H1 (cell line): ENCODE measurements at regions not wholly inside any gene's neighbourhood (a gene's known extent, or its start where the extent isn't known, plus 50 kb on each side); places are given as distances from the start of the nearest gene placed in this dataset.

ENCODE experiments used
- CTCF ChIA-PET: fragments of 300-600 bp; sonication (Branson Sonifier 250); formaldehyde crosslinking; loops from one replicate; lab custom pipeline; 2021; ENCODE audit not compliant: partially characterized antibody; lab: Charles Lee
- POLR2A ChIA-PET: fragments of 300-600 bp; sonication (Branson Sonifier 250); formaldehyde crosslinking; loops from one replicate; lab custom pipeline; 2021; ENCODE audit warnings: inconsistent platforms; ENCODE audit not compliant: partially characterized antibody; lab: Charles Lee
- DNase-seq, 2 experiments: peaks; one replicate each; pipeline versions ENCODE4 v3.0.0 to v3.0.0-alpha.2; 2010 to 2022; ENCODE audit warnings: low spot score in 2 of 2, low read depth in 1 of 2, mixed read lengths in 1 of 2
- FAIRE-seq: peaks from 2 replicates; lab custom pipeline; 2011; peaks lifted over from hg19 to GRCh38; lab: Jason Lieb, UNC
- H2AFZ ChIP-seq: 2 replicates; pipeline ENCODE4 v1.8.1; 2012; ENCODE audit warnings: low read length, inconsistent platforms
- H2AK5ac ChIP-seq: 2 replicates; pipeline ENCODE4 v1.6.1; 2013; ENCODE audit warnings: low read depth, low read length
- H2BK120ac ChIP-seq: replicated peaks from 2 replicates; pipeline ENCODE3; 2013; ENCODE audit warnings: low read depth, low read length, inconsistent platforms
- H2BK12ac ChIP-seq: 2 replicates; pipeline ENCODE4 v1.6.1; 2013; ENCODE audit warnings: low read depth, low read length
- H2BK15ac ChIP-seq: 2 replicates; pipeline ENCODE4 v1.6.1; 2013; ENCODE audit warnings: low read length
- H2BK20ac ChIP-seq: 2 replicates; pipeline ENCODE4 v1.6.1; 2013; ENCODE audit warnings: low read length
- H2BK5ac ChIP-seq: 2 replicates; pipeline ENCODE4 v1.6.1; 2013; ENCODE audit warnings: low read depth, low read length
- H3K14ac ChIP-seq: 2 replicates; pipeline ENCODE4 v1.6.1; 2013; ENCODE audit warnings: inconsistent platforms; ENCODE audit not compliant: insufficient read length
- H3K18ac ChIP-seq: 2 replicates; pipeline ENCODE4 v1.6.1; 2013; ENCODE audit warnings: low read length; ENCODE audit errors: extremely low read depth
- H3K23ac ChIP-seq: 2 replicates; pipeline ENCODE4 v1.6.1; 2013; ENCODE audit warnings: inconsistent platforms; ENCODE audit not compliant: insufficient read length
- H3K23me2 ChIP-seq: 2 replicates; pipeline ENCODE4 v1.6.1; 2013; ENCODE audit warnings: low read depth, low read length
- H3K27ac ChIP-seq: 2 replicates; pipeline ENCODE4 v1.6.1; 2011; ENCODE audit warnings: low read depth, low read length, inconsistent platforms
- H3K27me3 ChIP-seq, 4 experiments: replicated peaks in 1 of 4; 1 replicate in 1 of 4; 2 replicates in 3 of 4; pipeline versions ENCODE4 v1.6.1 to v1.8.1; 2011 to 2013; ENCODE audit warnings: low read length in 3 of 4, mild to moderate bottlenecking in 3 of 4, inconsistent platforms in 2 of 4, mixed read lengths in 2 of 4, moderate library complexity in 1 of 4; ENCODE audit not compliant: control insufficient read depth in 3 of 4, insufficient read depth in 3 of 4; ENCODE audit errors: extremely low read depth in 1 of 4
- H3K36me3 ChIP-seq, 4 experiments: 2 replicates each; pipeline versions ENCODE4 v1.6.1 to v1.8.1; 2011 to 2013; ENCODE audit warnings: mild to moderate bottlenecking in 4 of 4, low read length in 3 of 4, moderate library complexity in 2 of 4, control low read depth in 1 of 4, inconsistent platforms in 1 of 4; ENCODE audit not compliant: insufficient read depth in 4 of 4, control insufficient read depth in 2 of 4
- H3K4ac ChIP-seq: replicated peaks from 2 replicates; pipeline ENCODE3; 2013; ENCODE audit warnings: low read length, low read depth, mixed read lengths, inconsistent platforms; ENCODE audit not compliant: insufficient read length
- H3K4me1 ChIP-seq, 4 experiments: replicated peaks in 1 of 4; 1 replicate in 1 of 4; 2 replicates in 3 of 4; pipeline versions ENCODE4 v1.6.1 to v1.8.1; 2011 to 2013; ENCODE audit warnings: low read length in 3 of 4, inconsistent platforms in 2 of 4, mixed read lengths in 1 of 4; ENCODE audit not compliant: insufficient read depth in 4 of 4, control insufficient read depth in 3 of 4
- H3K4me2 ChIP-seq, 2 experiments: 2 replicates each; pipeline versions ENCODE4 v1.6.1 to v1.8.1; 2011 to 2013; ENCODE audit warnings: low read depth in 2 of 2, low read length in 2 of 2, control low read depth in 1 of 2, inconsistent platforms in 1 of 2, mild to moderate bottlenecking in 1 of 2; ENCODE audit not compliant: insufficient read depth in 1 of 2
- H3K4me3 ChIP-seq, 4 experiments: fragments of 200-600, 300-600 bp in 1 of 4; sonication (generic), shearing (Covaris generic), sonication (Bioruptor Twin) in 1 of 4; 2 replicates each; pipeline versions ENCODE4 v1.5.1 to v1.8.1; 2011 to 2016; ENCODE audit warnings: low read length in 4 of 4, low read depth in 3 of 4, control low read depth in 2 of 4, inconsistent platforms in 2 of 4, mild to moderate bottlenecking in 2 of 4, mixed read lengths in 1 of 4, moderate library complexity in 1 of 4; ENCODE audit not compliant: insufficient read depth in 2 of 4; ENCODE audit errors: extremely low read depth in 1 of 4
- H3K56ac ChIP-seq: replicated peaks from 2 replicates; pipeline ENCODE3; 2013; ENCODE audit warnings: low read depth, mild to moderate bottlenecking, mixed read lengths, low read length, inconsistent platforms; ENCODE audit not compliant: insufficient read length
- H3K79me1 ChIP-seq: 2 replicates; pipeline ENCODE4 v1.6.1; 2013; ENCODE audit warnings: low read depth, low read length, control low read depth
- H3K79me2 ChIP-seq, 2 experiments: 2 replicates each; pipeline versions ENCODE4 v1.6.1 to v1.8.1; 2012 to 2013; ENCODE audit warnings: low read length in 2 of 2, mild to moderate bottlenecking in 2 of 2, inconsistent platforms in 1 of 2; ENCODE audit not compliant: insufficient read depth in 2 of 2, control insufficient read depth in 1 of 2
- H3K9ac ChIP-seq, 4 experiments: replicated peaks in 1 of 4; 1 replicate in 1 of 4; 2 replicates in 3 of 4; pipeline versions ENCODE4 v1.6.1 to v1.8.1; 2011 to 2013; ENCODE audit warnings: low read depth in 3 of 4, low read length in 3 of 4, control low read depth in 2 of 4, mild to moderate bottlenecking in 2 of 4, moderate library complexity in 2 of 4, inconsistent platforms in 1 of 4; ENCODE audit errors: extremely low read depth in 1 of 4
- H3K9me3 ChIP-seq, 2 experiments: 2 replicates each; pipeline versions ENCODE4 v1.6.1 to v1.8.1; 2012 to 2013; ENCODE audit warnings: mild to moderate bottlenecking in 2 of 2, moderate library complexity in 2 of 2, control low read depth in 1 of 2, inconsistent platforms in 1 of 2, low read depth in 1 of 2, low read length in 1 of 2, mixed read lengths in 1 of 2; ENCODE audit not compliant: insufficient read depth in 2 of 2
- H4K20me1 ChIP-seq, 2 experiments: replicated peaks in 1 of 2; 2 replicates each; pipeline versions ENCODE3 to v1.8.1; 2011 to 2013; ENCODE audit warnings: inconsistent platforms in 2 of 2, low read length in 2 of 2, mild to moderate bottlenecking in 1 of 2; ENCODE audit not compliant: insufficient read depth in 2 of 2, control insufficient read depth in 1 of 2
- H4K5ac ChIP-seq: 2 replicates; pipeline ENCODE4 v1.6.1; 2013; ENCODE audit warnings: low read length, low read depth, mixed read lengths, inconsistent platforms; ENCODE audit not compliant: insufficient read length
- H4K8ac ChIP-seq: 2 replicates; pipeline ENCODE4 v1.8.0; 2013; ENCODE audit warnings: mild to moderate bottlenecking, moderate library complexity, low read length, inconsistent platforms; ENCODE audit not compliant: insufficient read depth; ENCODE audit errors: extremely low read depth
- H4K91ac ChIP-seq: replicated peaks from 2 replicates; pipeline ENCODE3; 2013; ENCODE audit warnings: low read length, mixed read lengths, inconsistent platforms; ENCODE audit not compliant: insufficient read length
- CEBPB ChIP-seq: IDR thresholded peaks from 2 replicates; pipeline ENCODE4 v1.6.1; 2012; ENCODE audit warnings: low read depth, low read length
- EP300 ChIP-seq, 2 experiments: IDR thresholded peaks; 1 replicate in 1 of 2; 2 replicates in 1 of 2; pipeline ENCODE4 v1.6.1; 2011 to 2012; ENCODE audit warnings: low read depth in 2 of 2, low read length in 2 of 2, mild to moderate bottlenecking in 2 of 2, borderline replicate concordance in 1 of 2, inconsistent platforms in 1 of 2, moderate library complexity in 1 of 2
- NRF1 ChIP-seq: IDR thresholded peaks from 2 replicates; pipeline ENCODE4 v1.6.1; 2011; ENCODE audit warnings: mild to moderate bottlenecking, low read depth, low read length, improper control_type of control experiment
- SAP30 ChIP-seq: fragments of 300-600 bp; sonication (generic); IDR thresholded peaks from 2 replicates; pipeline ENCODE4 v1.7.1; 2012; ENCODE audit warnings: low read length, moderate library complexity, mild to moderate bottlenecking, inconsistent platforms; ENCODE audit not compliant: insufficient read depth, insufficient replicate concordance
- WGBS, 2 experiments: shearing (Covaris generic) in 1 of 2; methylation state at CpG; one replicate each; pipeline versions ENCODE4 v1.1.6 to v1.1.7; 2013 to 2015; ENCODE audit warnings: low lambda C conversion rate in 2 of 2, mixed read lengths in 2 of 2, inconsistent platforms in 1 of 2, low coverage in 1 of 2, missing lambda C conversion rate in 1 of 2; ENCODE audit not compliant: insufficient replicate concordance in 2 of 2, insufficient coverage in 1 of 2, insufficient read length in 1 of 2; ENCODE audit errors: extremely low coverage in 1 of 2, missing lambda C conversion rate in 1 of 2; 5-methylcytosine and 5-hydroxymethylcytosine counted together

DNA sequence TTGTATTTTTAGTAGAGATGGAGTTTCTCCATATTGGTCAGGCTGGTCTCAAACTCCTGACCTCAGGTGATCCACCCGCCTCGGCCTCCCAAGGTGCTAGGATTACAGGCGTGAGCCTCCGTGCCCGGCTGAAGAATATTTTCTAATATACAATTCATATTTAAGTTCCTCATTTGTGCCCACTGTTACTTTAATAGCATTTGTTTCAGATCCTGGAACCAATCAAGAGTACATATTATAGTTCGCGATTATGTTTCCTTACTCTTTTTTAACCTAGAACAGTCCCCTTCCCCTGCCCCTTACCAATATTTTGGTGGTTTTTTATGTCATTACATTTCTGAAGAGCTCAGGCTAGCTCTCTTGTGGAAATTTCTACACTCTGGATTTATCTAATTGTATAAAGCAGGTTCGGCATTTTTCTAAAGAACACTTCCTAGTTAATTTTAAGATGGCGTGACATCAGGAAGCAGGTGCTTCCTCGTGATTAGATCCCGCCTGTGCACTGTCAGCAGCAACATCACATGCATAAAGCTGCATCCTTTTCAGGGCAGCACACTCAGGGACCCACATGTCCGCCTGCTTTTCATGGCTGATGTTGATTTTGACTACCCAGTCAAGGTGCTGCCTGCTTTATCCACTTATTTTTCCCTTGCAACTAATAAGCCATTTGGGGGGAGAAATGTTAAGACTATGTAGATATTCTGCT, 88.7 kb upstream of the EPHB3 start:
- Histone ChIP-seq H3K9ac (no peak overlapping the region), H3K14ac (no peak overlapping the region), H3K4ac (no peak overlapping the region), H4K91ac (no peak overlapping the region), H4K20me1 (no peaks in the 10 kb centered on the region), H2BK12ac (no peak overlapping the region), H4K8ac (no peak overlapping the region), H3K36me3 (no peaks in the 10 kb centered on the region), H4K5ac (no peak overlapping the region), H2AK5ac (no peak overlapping the region), H2BK15ac (no peak overlapping the region), H3K4me2 (no peak overlapping the region), H3K79me2 (no peaks in the 10 kb centered on the region), H3K9me3 (no peaks in the 10 kb centered on the region), H2BK120ac (no peak overlapping the region), H2BK20ac (no peak overlapping the region), H3K23me2 (no peaks in the 10 kb centered on the region), H2BK5ac (no peak overlapping the region), H3K27me3 (no peaks in the 10 kb centered on the region), H2AFZ (no peak overlapping the region), H3K4me1 (peaks cover 0 to 3% (median 2%) of the 10 kb centered on the region in 4 experiments; a peak in 5 of 7 replicates), H3K56ac (no peak overlapping the region), H3K18ac (no peak overlapping the region), H3K27ac (no peak overlapping the region), H3K79me1 (no peaks in the 10 kb centered on the region), H3K23ac (no peak overlapping the region), H3K4me3 (no peak overlapping the region)
- FAIRE-seq: no peak
- no peak for DNase-seq
- ChIA-PET POLR2A (no interaction called here), CTCF (interaction anchor here (0.6 to 7.9 kb wide), 6 partner anchors 27 to 331 kb away, joined by 3 to 69 read pairs (median 4); no protein-coding TSS in a partner anchor)
- no peak for TF ChIP-seq SAP30
- TF ChIP-seq EP300 (IDR thresholded peaks at IDR 0.05; ENCODE audit: borderline replicate concordance in 1 of 2, low read depth in 2 of 2, low read length in 2 of 2): no peak
- no peak for TF ChIP-seq CEBPB
- TF ChIP-seq NRF1: no peak
- 91% methylated on average over 12 of the region's 12 CpGs; no CpG with 5 or more reads in 1 of the 2 experiments for WGBS, 2 experiments
